RWPE1 (cell line): ENCODE measurements at regions not wholly inside any gene's neighbourhood (a gene's known extent, or its start where the extent isn't known, plus 50 kb on each side); places are given as distances from the start of the nearest gene placed in this dataset.

ENCODE experiments used
- CTCF ChIA-PET: fragments of 350-600 bp; sonication (Branson Sonifier 250); formaldehyde crosslinking; extraction: SDS; loops from one replicate; lab custom pipeline; 2021; lab: Yijun Ruan, JAX
- POLR2A ChIA-PET: fragments of 400-600 bp; formaldehyde crosslinking; extraction: SDS; loops from one replicate; lab custom pipeline; 2020; ENCODE audit warnings: antibody characterized with exemption; ENCODE audit not compliant: low non-redundant PET; lab: Yijun Ruan, JAX
- DNase-seq: peaks from one replicate; pipeline ENCODE4 v3.0.0; 2012; ENCODE audit warnings: low spot score
- H3K27ac ChIP-seq: fragments of 450-650 bp; 2 replicates; pipeline ENCODE4 v1.5.1; 2017
- TF ChIP-seq, protein P1 (sequence below): fragments of 450-650 bp; conservative IDR thresholded peaks from 2 replicates; pipeline ENCODE4 v1.5.1; 2017; ENCODE audit warnings: low read depth, mild to moderate bottlenecking

DNA sequence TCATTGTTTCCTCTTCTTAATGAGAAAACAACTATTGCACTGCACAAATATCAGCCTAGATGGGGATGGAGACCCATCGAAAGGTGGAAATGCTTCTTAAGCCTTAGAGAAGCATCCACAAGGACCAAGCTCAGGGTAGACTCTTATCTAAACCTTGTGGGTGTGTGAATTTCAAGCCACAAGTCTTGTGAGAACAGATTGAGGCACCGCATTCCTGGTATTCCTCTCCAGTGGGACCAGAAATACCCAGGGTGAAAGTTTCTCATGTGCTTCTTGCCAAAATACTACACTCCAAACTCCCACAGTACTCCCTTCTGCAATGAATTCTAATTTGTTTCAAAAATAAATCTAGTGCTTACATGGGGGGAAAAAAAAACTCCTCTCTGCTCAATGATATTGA lies 375.6 kb downstream of the PDGFC start:
- no peak overlapping the region for H3K27ac ChIP-seq
- CTCF ChIA-PET, result no interaction called here
- POLR2A ChIA-PET, result no interaction called here
- TF ChIP-seq, protein P1, sequence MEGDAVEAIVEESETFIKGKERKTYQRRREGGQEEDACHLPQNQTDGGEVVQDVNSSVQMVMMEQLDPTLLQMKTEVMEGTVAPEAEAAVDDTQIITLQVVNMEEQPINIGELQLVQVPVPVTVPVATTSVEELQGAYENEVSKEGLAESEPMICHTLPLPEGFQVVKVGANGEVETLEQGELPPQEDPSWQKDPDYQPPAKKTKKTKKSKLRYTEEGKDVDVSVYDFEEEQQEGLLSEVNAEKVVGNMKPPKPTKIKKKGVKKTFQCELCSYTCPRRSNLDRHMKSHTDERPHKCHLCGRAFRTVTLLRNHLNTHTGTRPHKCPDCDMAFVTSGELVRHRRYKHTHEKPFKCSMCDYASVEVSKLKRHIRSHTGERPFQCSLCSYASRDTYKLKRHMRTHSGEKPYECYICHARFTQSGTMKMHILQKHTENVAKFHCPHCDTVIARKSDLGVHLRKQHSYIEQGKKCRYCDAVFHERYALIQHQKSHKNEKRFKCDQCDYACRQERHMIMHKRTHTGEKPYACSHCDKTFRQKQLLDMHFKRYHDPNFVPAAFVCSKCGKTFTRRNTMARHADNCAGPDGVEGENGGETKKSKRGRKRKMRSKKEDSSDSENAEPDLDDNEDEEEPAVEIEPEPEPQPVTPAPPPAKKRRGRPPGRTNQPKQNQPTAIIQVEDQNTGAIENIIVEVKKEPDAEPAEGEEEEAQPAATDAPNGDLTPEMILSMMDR, result no peak
- DNase-seq, result no peak

DNA sequence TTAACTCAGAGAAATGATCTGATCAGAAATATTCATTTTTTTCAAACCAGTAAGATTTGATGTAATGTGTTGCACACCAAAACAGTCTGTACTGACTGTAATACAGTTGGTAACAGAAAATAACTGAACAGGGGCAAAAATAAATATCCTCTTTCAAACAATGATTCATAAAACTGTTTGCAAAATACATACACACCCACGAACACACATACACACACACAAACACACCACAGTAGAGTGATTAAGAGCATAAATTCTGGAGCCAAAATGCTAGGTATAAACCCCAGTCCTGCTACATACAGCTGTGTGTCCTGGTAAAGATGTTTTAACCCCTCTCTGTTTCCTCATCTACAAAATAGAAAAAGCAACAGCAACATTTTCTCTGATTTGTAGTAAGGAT lies 376.6 kb downstream of the PDGFC start:
- no peak overlapping the region for H3K27ac ChIP-seq
- TF ChIP-seq, protein P1, result no peak
- ChIA-PET CTCF (no interaction called here), POLR2A (no interaction called here)
- no peak for DNase-seq

DNA sequence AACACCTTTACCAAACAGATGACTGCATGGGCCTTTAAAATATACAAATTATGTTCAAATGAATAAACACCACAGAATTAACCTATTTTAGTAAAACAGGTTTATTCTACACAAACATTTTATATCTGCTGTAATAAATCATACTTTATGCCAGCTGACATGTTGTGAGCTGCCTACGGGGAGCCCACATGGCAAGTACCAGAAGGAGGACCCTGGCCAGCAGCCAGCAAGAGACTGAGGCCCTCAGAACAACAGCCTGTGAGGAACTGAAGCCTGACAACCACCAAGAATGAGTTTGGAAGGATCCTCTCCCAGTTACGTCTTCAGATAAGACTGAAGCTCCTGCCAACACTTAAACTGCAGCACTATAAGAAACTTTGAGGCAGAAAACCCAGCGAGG lies 377.0 kb downstream of the PDGFC start:
- POLR2A ChIA-PET, result no interaction called here
- DNase-seq, result no peak
- CTCF ChIA-PET, result no interaction called here

DNA sequence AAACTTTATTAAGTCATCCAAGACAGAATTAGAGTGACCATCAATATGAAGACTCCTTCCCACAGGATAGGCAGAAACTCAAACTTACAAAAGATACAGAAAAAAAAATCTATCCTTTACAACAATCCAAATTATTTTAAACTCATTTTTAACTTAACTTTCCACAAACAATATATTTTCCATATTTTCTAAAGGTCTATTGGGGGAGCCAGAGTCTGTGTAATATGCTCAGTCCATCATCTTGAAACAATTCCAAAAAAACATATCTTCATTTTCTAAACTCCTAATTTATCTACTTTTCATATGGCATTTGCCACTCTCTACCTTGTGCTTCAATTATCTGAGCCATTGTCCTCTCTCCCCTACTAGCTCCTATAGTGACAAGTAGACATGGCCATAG lies 378.1 kb downstream of the PDGFC start:
- ChIA-PET CTCF (interaction anchor here (0.6 to 1.0 kb wide), 4 partner anchors 118 to 522 kb away, joined by 3 to 4 read pairs (median 3); no protein-coding TSS in a partner anchor), POLR2A (no interaction called here)
- no peak overlapping the region for H3K27ac ChIP-seq
- TF ChIP-seq, protein P1, result peak; percentile 18; the same call in 1 of the 2 replicates
- DNase-seq, result no peak

More for the DNA sequence above, 377.0 kb downstream of the PDGFC start:
- peak overlapping the region; percentile 37; the same call in 1 of the 2 replicates for H3K27ac ChIP-seq
- TF ChIP-seq, protein P1, result no peak

DNA sequence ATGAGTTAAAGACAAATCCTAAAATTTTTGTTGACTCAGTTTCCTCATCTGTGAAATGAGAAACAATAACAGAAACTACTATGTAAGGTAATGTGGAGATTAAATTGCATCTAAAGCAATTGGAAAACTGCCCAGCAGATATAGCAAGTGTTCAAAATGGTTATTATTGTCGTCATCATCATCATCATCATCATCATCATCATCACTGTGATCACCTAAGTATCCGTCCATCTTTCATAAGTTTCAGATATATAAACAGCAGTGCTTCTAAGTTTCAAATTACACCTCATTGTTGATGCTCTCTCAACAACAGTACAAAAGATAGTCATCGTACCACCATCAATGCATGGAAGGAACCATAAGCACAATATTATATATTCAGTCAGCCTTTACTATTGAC lies 379.9 kb downstream of the PDGFC start:
- DNase-seq, result no peak
- POLR2A ChIA-PET, result no interaction called here
- TF ChIP-seq, protein P1, result no peak
- CTCF ChIA-PET, result no interaction called here
- H3K27ac ChIP-seq, result no peak overlapping the region

DNA sequence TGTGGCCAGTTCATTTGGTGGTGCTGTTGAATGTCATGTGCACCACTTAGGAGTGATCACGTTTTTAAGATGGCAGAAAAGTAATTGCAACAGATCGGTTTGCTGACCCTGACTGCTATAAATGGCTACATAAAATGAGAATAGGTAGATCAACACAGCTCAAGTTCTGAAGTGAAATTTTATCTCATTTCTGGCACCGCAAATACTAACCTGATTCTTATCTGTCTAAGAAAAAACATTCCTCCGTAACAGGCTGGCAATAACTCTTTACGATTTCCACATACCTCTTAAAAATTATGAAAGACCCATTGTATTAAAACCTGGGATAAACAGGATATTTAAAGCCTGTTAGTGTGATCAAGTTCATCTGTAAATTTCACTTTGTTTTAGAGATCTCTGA lies 387.5 kb downstream of the PDGFC start:
- CTCF ChIA-PET, result no interaction called here
- DNase-seq, result no peak
- POLR2A ChIA-PET, result no interaction called here
- TF ChIP-seq, protein P1, result no peak
- no peak overlapping the region for H3K27ac ChIP-seq
